ENCODE measurements at regions not wholly inside any gene's neighbourhood (a gene's known extent, or its start where the extent isn't known, plus 50 kb on each side); places are given as distances from the start of the nearest gene placed in this dataset.

GRCh38 chr4:136489101-136489500 lies 1043.2 kb downstream of the PCDH18 start:
- DNase-seq: no peak

- no peak for DNase-seq
These were observed 1047.3 kb downstream of the PCDH18 start for GRCh38 chr4:136484996-136485395.

- no peak for DNase-seq
These were observed 1055.5 kb downstream of the PCDH18 start for GRCh38 chr4:136476753-136477152.

GRCh38 chr4:136471051-136471450 lies 1061.2 kb downstream of the PCDH18 start:
- DNase-seq: no peak

GRCh38 chr4:136465691-136466090 lies 1066.6 kb downstream of the PCDH18 start:
- no peak for DNase-seq

- no peak for DNase-seq
These were observed 1068.4 kb downstream of the PCDH18 start for GRCh38 chr4:136463941-136464340.

GRCh38 chr4:136461533-136461932 lies 1070.8 kb downstream of the PCDH18 start:
- no peak for DNase-seq

- DNase-seq: no peak
These were observed 1074.0 kb downstream of the PCDH18 start for GRCh38 chr4:136458326-136458725.

GRCh38 chr4:136457577-136457976 lies 1074.7 kb downstream of the PCDH18 start:
- no peak for DNase-seq

GRCh38 chr4:136457004-136457403 lies 1075.3 kb downstream of the PCDH18 start:
- DNase-seq: no peak

- DNase-seq: no peak
These were observed 1089.3 kb downstream of the PCDH18 start for GRCh38 chr4:136443006-136443405.

GRCh38 chr4:136442447-136442846 lies 1089.8 kb downstream of the PCDH18 start:
- no peak for DNase-seq

- no peak for DNase-seq
These were observed 1090.5 kb downstream of the PCDH18 start for GRCh38 chr4:136441629-136442282.

GRCh38 chr4:136438645-136439044 lies 1093.6 kb downstream of the PCDH18 start:
- no peak for DNase-seq

GRCh38 chr4:136424052-136424451 lies 1108.2 kb downstream of the PCDH18 start:
- no peak for DNase-seq

- DNase-seq: no peak
These were observed 1117.3 kb downstream of the PCDH18 start for GRCh38 chr4:136414981-136415380.

GRCh38 chr4:136412708-136413107 lies 1119.6 kb downstream of the PCDH18 start:
- DNase-seq: no peak

GRCh38 chr4:136400829-136401228 lies 1131.5 kb downstream of the PCDH18 start:
- no peak for DNase-seq

- DNase-seq: no peak
These were observed 1137.0 kb downstream of the PCDH18 start for GRCh38 chr4:136395212-136395722.

GRCh38 chr4:136392576-136392975 lies 1139.7 kb downstream of the PCDH18 start:
- DNase-seq: no peak

- no peak for DNase-seq
These were observed 1141.5 kb downstream of the PCDH18 start for GRCh38 chr4:136390824-136391223.

GRCh38 chr4:136383082-136383481 lies 1149.2 kb downstream of the PCDH18 start:
- DNase-seq: no peak

- DNase-seq: no peak
These were observed 1161.1 kb downstream of the PCDH18 start for GRCh38 chr4:136371231-136371630.

- DNase-seq: no peak
These were observed 1163.2 kb downstream of the PCDH18 start for GRCh38 chr4:136369073-136369472.

GRCh38 chr4:136357556-136357955 lies 1174.7 kb downstream of the PCDH18 start:
- no peak for DNase-seq
